Astrocyte (in vitro differentiated cells and primary cell): ENCODE measurements at regions not wholly inside any gene's neighbourhood (a gene's known extent, or its start where the extent isn't known, plus 50 kb on each side); places are given as distances from the start of the nearest gene placed in this dataset.

Source experiments
- EZH2 ChIP-seq: IDR thresholded peaks from 2 replicates; pipeline ENCODE4 v1.6.1; 2012; ENCODE audit warnings: mild to moderate bottlenecking, low read length, inconsistent platforms; ENCODE audit not compliant: insufficient read depth
- TF ChIP-seq, protein P1 (sequence below): IDR thresholded peaks from 2 replicates; pipeline ENCODE4 v1.5.1; 2011; ENCODE audit warnings: low read depth, mild to moderate bottlenecking, inconsistent platforms, low read length, moderate library complexity; ENCODE audit not compliant: insufficient read depth

GRCh38 chr6:7469696-7470095 lies 71.8 kb upstream of the DSP start:
- TF ChIP-seq, protein P1, sequence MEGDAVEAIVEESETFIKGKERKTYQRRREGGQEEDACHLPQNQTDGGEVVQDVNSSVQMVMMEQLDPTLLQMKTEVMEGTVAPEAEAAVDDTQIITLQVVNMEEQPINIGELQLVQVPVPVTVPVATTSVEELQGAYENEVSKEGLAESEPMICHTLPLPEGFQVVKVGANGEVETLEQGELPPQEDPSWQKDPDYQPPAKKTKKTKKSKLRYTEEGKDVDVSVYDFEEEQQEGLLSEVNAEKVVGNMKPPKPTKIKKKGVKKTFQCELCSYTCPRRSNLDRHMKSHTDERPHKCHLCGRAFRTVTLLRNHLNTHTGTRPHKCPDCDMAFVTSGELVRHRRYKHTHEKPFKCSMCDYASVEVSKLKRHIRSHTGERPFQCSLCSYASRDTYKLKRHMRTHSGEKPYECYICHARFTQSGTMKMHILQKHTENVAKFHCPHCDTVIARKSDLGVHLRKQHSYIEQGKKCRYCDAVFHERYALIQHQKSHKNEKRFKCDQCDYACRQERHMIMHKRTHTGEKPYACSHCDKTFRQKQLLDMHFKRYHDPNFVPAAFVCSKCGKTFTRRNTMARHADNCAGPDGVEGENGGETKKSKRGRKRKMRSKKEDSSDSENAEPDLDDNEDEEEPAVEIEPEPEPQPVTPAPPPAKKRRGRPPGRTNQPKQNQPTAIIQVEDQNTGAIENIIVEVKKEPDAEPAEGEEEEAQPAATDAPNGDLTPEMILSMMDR: no peak
- no peak for TF ChIP-seq EZH2
